Astrocyte (in vitro differentiated cells and primary cell): ENCODE measurements at regions not wholly inside any gene's neighbourhood (a gene's known extent, or its start where the extent isn't known, plus 50 kb on each side); places are given as distances from the start of the nearest gene placed in this dataset.

Source experiments
- EZH2 ChIP-seq: IDR thresholded peaks from 2 replicates; pipeline ENCODE4 v1.6.1; 2012; ENCODE audit warnings: mild to moderate bottlenecking, low read length, inconsistent platforms; ENCODE audit not compliant: insufficient read depth
- TF ChIP-seq, protein P1 (sequence below): IDR thresholded peaks from 2 replicates; pipeline ENCODE4 v1.5.1; 2011; ENCODE audit warnings: low read depth, mild to moderate bottlenecking, inconsistent platforms, low read length, moderate library complexity; ENCODE audit not compliant: insufficient read depth

- no peak for TF ChIP-seq EZH2
- TF ChIP-seq, protein P1, sequence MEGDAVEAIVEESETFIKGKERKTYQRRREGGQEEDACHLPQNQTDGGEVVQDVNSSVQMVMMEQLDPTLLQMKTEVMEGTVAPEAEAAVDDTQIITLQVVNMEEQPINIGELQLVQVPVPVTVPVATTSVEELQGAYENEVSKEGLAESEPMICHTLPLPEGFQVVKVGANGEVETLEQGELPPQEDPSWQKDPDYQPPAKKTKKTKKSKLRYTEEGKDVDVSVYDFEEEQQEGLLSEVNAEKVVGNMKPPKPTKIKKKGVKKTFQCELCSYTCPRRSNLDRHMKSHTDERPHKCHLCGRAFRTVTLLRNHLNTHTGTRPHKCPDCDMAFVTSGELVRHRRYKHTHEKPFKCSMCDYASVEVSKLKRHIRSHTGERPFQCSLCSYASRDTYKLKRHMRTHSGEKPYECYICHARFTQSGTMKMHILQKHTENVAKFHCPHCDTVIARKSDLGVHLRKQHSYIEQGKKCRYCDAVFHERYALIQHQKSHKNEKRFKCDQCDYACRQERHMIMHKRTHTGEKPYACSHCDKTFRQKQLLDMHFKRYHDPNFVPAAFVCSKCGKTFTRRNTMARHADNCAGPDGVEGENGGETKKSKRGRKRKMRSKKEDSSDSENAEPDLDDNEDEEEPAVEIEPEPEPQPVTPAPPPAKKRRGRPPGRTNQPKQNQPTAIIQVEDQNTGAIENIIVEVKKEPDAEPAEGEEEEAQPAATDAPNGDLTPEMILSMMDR = no peak
These were observed 568.4 kb downstream of the TCERG1L start for GRCh38 chr10:130742941-130743675.
